GM12874 (cell line): ENCODE measurements at regions not wholly inside any gene's neighbourhood (a gene's known extent, or its start where the extent isn't known, plus 50 kb on each side); places are given as distances from the start of the nearest gene placed in this dataset.

Experiments used
- TF ChIP-seq, protein P1 (sequence below): IDR thresholded peaks from 2 replicates; pipeline ENCODE4 v1.5.1; 2011; ENCODE audit warnings: low read depth, mild to moderate bottlenecking, control low read depth, low read length, moderate library complexity; ENCODE audit not compliant: insufficient read depth

DNA sequence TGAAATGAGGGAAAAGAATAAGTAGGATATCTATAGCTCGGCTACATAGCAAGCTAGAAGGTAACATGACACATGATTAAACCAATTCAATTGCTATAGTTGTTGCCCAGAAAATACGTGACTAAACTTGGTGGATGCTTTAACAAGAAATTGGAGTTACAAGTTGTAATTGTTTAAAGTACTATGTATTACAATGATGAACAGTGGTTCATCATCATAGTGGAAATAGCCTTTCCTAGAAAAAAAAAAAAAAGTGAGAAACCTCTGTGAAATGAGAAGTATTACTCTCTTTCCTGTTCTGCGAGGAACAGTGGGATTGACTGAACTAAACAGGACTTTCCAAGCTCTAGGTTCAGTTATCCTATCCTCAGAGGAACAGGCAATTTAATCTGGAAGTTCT is 209.7 kb upstream of the KLF3 start:
- TF ChIP-seq, protein P1, sequence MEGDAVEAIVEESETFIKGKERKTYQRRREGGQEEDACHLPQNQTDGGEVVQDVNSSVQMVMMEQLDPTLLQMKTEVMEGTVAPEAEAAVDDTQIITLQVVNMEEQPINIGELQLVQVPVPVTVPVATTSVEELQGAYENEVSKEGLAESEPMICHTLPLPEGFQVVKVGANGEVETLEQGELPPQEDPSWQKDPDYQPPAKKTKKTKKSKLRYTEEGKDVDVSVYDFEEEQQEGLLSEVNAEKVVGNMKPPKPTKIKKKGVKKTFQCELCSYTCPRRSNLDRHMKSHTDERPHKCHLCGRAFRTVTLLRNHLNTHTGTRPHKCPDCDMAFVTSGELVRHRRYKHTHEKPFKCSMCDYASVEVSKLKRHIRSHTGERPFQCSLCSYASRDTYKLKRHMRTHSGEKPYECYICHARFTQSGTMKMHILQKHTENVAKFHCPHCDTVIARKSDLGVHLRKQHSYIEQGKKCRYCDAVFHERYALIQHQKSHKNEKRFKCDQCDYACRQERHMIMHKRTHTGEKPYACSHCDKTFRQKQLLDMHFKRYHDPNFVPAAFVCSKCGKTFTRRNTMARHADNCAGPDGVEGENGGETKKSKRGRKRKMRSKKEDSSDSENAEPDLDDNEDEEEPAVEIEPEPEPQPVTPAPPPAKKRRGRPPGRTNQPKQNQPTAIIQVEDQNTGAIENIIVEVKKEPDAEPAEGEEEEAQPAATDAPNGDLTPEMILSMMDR: no peak

DNA sequence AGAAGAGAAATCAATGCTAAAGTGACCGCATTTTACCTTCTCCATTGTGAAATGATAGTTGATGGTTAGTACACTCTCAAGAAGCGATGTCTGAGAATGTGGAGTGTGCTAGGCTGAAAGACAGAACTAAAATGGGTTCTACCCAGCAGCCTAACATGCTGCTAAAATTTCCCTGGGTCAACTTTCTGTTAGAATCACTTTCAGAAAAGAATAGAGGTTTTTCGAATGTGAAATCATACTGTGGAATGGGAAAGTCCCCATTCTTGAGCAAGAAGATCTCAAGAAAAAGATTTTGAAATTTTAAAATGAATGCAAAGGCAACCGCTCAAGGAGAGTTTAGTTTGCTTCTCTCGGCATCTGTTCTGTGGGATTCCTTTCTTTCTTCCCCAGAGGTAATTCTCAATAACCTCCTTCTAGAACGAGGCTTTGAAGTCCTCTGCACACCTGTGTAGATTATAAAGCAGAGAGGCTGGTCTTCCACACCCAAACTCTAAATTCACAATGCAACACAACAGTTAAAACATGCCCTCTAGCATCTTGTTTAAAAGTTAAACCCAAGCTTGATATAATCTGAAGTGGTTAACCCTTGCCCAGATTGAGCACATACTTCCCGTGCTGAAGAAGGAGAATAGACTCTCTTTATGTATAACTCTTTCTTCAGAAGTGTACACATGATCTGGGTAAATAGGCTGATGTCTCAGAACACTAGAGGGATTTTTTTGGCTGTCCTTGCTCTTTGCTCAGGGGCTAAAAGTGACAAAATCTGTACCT is 208.7 kb upstream of the KLF3 start:
- TF ChIP-seq, protein P1: no peak

DNA sequence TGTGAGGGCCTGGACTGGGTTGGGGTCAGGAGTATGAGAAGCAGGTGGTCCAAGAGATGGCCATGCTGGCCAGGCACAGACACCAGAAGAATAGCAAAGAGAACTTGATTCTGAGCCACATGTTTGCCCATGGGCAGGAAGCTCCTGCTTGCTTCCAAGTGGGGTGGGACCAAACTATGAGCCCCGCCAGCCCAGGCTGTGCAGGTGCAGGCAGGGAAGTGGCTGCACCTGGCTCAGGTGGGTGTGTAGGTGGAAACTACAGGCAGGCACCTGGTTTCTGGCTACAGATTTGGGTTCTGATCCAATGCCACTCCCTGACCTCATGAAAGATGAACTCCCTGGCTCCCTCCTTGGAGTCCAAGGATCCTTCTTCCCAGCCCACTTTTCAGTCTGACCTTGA is 207.9 kb upstream of the KLF3 start:
- TF ChIP-seq, protein P1: no peak

DNA sequence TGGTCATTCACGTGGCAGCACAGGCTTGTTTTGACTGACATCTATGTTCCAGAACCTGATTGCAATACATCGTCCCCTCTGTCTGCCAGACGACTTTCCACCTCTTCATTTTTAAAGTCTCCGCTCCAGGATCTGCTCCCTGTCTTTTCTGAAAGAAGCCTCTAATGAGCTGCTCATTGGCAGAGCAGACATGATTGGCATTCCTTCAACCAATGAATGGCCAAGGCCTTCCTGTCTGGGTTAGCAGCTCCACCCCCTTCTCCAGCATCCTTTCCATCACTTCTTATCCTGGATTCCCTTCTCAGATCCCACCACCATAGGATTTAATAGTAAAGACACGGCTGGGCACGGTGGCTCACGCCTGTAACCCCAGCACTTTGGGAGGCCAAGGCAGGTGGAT is 202.7 kb upstream of the KLF3 start:
- TF ChIP-seq, protein P1: no peak

DNA sequence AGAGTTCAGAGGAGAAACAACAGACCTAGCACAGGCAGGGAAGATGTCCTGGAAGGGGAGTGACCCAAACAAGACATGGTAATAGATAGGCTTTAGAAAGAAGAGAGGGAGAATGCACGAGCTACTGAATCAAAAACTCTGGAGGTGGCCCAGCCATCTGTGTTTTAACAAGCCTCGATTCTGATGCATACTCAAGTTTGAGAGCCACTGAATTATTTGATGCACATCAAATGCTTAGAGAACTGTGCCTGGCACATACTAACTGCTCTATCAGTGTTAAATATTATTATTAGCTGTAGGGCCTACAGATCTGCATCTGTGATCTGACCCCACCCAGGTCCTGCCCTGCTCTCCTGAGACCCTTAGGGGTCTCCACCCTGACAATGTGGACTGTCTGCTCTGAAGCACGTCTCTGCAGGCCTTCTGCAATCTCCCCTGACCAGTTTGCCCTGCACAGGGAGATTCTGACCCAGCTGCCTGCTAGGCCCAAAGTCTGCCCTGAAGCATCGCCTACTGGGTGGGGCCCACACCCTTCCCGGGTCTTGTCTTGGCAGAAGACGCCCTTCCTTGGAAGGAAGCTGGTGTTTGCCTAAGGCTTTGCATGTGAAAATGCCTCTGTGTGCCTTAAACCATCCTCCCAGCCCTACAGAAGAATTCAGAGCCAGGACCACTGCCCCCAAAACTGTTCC is 201.5 kb upstream of the KLF3 start:
- TF ChIP-seq, protein P1: no peak

DNA sequence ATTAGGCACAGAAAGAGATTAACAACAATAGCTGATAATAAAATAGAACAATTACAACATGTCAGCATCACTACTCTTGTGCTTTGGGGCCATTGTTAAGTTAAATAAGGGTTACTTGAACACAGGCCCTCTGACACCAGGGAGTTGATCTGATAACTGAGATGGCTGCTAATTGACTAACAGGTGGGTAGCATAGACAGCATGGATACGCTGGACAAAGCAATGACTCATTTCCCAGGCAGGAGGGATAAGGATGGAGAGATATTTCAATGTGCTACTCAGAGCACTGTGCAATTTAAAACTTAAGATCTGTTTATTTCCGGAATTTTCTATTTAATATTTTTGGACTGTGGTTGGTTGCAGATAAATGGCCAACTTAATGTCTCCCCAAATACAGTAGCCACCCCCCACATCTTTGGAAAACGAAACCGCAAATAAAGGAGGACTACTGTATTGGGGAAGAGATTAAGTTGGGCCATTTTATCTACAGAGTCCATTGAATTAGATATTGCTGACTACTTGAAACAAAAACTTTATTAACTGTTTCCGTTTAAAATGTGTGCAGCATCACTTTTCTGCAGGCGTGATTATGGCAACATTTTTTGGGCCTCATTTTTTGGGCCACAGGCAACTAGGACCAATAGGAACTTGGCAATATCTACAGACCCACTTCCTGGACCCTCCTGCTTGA is 200.6 kb upstream of the KLF3 start:
- TF ChIP-seq, protein P1: no peak

DNA sequence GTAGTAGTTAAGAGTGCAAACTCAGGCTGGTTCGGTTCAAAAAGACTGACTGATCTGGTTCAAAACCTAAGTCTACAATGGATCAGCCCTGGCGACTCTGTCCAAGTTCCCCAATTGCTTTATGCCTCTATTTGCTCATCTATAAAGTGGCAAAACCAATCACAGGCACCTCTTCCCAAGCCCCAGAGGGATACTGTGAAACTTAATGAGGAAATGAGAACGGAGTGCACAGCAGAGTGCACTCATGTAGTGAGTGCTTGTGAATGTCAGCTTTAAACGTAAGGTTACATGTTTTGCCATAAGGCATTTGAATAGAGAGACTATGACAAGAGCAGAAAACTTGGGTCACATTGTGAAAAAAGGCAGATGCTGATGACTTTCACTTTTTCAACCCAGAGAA is 199.7 kb upstream of the KLF3 start:
- TF ChIP-seq, protein P1: no peak
